SKM-1 (cell line): ENCODE measurements at regions not wholly inside any gene's neighbourhood (a gene's known extent, or its start where the extent isn't known, plus 50 kb on each side); places are given as distances from the start of the nearest gene placed in this dataset.
"Not testable (repeated sequence)": the region's sequence is repeated elsewhere in the genome, so short reads cannot be mapped to it uniquely, and the experiment has no call there.

Experiments used
- DNase-seq: peaks from one replicate; lab custom pipeline; 2025; ENCODE audit not compliant: unreplicated experiment; lab: John Stamatoyannopoulos, UW

DNA sequence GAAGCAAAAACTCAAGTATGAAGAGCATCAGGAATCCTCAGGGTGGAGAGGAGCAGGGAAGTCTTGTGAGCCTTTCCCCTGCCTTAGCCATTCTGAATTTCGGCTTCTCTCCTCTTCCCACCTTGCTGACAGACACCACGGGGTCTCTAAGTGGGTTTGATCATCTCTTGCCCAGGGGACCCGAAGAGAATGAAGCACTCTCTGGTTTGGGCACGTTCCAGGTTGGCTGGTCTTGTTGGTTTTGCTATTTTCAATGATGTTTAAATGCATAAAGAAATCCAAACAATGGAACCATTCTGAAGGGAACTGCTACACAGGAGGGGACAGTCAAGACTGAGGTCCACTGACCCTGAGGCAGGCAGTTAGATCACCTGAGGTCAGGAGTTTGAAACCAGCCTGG lies 131.7 kb downstream of the PXDC1 start:
- DNase-seq, result no peak

DNA sequence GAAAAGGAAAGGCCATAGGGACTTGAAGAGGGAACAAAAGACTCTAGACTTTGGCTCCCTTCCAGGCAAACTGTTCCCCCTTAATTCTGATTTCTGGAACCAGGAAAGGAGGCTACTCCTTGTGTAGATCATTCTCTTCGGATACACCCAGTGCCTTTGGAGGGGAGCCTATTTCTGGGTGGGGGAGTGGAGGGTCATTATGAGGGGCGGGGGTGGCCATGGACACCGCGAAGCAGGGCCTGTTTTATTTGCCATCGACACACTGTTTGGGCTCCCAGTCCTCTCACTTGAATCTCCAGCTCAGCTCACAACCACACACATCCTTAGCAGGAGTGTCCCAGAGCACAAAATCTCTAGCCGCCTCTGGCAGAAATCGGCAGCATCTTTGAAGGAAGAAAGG lies 132.3 kb downstream of the PXDC1 start:
- no peak for DNase-seq

GRCh38 chr6:3618642-3619041 lies 132.9 kb downstream of the PXDC1 start:
- no peak for DNase-seq

DNA sequence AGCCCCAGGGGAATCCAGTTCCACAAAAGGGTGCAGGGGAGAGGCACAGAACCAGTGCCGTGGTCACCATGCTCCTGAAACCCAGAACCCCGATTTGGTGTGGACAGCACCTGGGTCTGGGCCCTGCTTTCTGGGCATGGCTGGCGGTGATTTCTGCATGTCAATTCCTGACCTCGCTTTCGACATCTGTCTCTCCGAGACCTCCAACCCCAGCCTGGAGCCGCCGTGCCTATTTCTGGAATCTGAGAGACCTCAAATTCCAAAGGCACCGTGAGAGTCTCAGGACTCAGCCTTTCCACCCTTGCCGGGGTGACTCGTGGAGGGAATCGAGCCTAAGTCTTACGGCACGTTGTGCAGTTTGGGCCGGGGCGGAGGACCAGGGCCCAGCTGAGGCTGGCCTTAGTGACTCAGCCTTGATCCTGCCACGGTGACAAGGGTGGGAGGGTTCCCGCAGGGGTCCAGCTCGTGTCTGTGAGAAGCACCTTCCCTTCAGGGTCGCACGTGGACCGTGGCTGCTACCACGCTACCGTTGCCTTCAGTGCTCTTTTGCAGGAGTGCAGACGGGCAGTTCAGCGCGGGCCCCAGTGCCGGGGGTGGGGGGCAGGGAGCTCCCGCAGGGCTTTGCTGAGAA lies 133.7 kb downstream of the PXDC1 start:
- no peak for DNase-seq

- DNase-seq, result no peak
Measured at GRCh38 chr6:3617192-3617631, 134.3 kb downstream of the PXDC1 start.

DNA sequence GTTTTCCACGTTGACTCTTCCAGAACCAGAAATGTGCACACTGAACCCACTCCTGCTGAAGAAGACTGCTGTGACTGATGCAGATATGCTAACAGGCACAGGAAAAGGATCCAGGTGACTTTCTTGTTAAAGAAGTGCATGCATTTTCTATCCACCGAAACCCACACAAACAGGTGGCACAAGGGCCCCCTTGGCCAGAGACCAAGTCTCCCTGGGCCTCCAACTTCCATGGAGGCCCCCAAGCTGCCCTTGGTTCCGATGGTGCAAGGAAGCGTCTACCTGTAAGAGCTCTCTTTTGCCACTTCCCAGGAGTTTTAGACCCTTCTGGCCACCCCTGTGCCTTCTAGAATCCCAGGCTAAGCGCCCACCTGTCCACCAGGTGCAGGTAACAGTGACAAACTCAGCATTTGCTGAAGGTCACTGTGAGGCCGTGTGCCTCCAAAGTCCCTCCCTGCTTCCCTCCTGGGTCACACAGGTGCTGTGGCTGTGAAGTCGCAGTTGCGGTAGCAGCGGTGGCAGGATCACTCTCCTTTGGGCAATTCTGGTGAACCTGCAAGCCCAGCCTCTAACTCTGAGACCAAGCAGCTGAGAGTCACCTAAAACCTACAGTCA lies 134.8 kb downstream of the PXDC1 start:
- no peak for DNase-seq

GRCh38 chr6:3615391-3616380 lies 135.8 kb downstream of the PXDC1 start:
- DNase-seq, result no peak

DNA sequence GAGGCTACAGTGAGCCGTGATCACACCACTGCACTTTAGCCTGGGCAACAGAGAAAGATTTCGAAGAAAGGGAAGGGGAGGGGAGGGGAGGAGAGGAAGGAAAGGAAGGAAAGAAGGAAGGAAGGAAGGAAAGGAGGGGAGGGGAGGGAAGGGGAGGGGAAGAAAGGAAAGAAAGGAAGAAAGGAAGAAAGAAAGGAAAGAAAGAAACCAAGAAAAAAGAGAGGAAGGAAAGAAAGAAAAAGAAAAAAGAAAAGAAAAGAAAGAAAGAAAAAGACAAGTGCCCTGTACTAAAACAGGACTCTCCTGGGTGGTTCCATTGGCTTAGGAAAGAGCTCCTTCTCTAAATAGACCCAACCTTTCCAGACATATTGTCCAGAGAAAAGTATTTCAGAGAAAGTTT lies 136.6 kb downstream of the PXDC1 start:
- no peak for DNase-seq

DNA sequence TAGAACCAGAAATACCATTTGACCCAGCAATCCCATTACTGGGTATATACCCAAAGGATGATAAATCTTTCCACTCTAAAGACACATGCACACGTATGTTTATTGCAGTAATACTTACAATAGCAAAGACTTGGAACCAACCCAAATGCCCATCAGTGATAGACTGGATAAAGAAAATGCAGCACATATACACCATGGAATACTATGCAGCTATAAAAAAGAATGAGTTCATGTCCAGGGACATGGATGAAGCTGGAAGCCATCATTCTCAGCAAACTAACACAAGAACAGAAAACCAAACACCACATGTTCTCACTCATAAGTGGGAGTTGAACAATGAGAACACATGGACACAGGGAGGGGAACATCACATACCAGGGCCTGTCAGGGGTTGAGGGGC lies 137.9 kb downstream of the PXDC1 start:
- not testable (repeated sequence) for DNase-seq

- no peak for DNase-seq
Measured at GRCh38 chr6:3612341-3613041, 139.0 kb downstream of the PXDC1 start.

DNA sequence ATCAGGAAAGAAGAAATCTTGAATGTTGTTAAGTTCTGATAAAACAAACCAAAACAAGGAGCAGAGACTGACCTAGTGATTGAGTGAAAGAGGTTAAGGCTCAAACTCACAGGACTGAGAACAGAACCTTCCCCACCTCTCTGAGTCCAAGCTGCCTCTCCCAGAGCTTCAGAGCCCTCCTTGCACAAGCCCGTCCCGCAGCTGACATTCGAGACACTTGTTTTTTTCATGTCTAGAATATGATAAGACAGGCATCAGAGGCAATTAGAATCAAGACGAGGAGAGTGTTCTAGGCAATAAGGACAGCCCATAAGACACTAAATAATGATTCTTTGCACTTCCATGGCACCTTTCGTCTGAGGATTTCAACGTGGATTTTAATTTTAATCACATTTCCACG lies 140.6 kb downstream of the PXDC1 start:
- DNase-seq, result no peak

GRCh38 chr6:3610206-3610605 lies 141.3 kb downstream of the PXDC1 start:
- DNase-seq, result no peak

GRCh38 chr6:3609388-3609787 lies 142.1 kb downstream of the PXDC1 start:
- no peak for DNase-seq

- no peak for DNase-seq
Measured at GRCh38 chr6:3608159-3608558, 143.4 kb downstream of the PXDC1 start.

GRCh38 chr6:3607599-3607998 lies 143.9 kb downstream of the PXDC1 start:
- DNase-seq, result no peak

- no peak for DNase-seq
Measured at GRCh38 chr6:3607171-3607570, 144.3 kb downstream of the PXDC1 start.

DNA sequence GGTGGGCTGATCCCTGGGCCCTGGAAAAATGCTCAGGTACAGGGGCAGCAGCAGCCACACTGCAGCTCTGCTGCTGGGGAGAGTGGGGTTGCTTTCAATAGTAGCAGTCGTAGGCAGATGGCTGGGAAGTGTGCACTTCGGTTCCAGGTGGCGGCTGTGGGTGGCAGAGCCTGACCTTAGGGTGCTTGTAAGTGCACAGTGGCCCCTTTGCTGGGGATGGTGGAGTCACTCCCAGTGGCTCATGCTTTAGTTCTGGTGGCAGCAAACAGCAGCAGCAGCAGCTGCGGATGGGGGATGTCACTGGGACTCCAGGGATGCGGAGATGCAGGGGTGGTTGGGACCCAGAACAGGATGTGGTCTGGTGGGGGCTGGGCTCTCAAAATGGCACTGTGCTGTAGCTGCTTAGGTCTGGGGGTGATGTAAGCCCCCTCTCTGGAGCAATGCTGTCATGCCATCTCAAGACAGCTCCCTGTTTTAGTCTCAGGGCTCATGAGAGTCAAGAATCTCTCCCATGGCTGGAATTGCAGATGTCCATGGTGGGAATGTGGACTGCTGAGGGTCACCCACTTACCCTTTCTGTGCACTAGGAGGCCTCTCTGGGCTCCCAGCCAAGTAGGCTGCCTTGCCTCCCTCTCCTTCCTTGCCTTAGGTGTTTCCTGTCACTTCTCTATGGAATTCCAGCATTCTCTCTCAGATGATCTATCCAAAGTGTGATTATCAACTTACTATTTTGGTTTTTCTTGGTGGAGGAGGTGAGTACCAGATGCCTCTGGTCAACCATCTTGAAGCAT lies 146.7 kb upstream of the SLC22A23 start:
- no peak for DNase-seq

DNA sequence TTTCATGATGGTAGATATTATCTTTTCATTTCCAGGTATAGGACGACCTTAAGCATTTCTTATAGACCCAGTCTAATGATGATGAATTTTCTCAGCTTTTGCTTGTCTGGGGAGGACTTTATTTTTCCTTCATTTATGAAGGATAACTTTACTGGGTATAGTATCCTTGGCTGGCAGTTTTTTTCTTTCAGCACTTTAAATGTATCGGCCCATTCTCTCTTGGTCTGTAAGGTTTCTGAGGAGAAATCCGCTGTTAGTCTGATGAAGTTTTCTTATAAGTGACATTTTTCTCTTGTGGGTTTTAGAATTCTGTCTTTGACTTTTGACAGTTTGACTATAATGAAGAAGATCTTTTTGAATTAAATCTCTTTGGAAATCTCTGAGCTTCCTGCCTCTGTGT lies 144.7 kb upstream of the SLC22A23 start:
- DNase-seq, result no peak

DNA sequence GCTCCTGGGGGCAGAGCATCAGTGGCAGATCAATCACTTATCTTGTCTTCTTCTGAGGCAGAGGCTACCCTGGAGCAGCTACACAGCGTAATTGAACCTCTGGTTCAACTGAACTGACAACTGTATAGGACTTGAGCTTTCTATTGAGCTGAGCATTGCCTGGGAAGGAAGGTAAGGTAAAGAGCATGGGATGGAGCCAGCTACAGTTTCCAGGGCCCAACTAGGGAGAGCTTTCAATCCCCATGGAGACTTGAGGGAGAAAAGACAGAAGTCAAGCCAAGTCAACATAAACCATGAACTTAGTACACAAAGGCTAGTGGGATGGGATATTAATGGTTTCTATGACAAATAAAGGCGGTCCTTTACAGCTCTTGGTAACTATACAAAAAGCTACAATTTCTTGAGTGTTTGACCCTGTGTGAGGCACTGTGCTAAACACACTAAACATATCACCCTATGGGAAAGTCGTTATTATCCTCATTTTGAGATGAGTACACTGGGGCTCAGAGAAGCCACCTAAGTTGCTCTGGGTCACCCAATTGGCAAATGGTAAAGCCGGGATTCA lies 140.7 kb upstream of the SLC22A23 start:
- DNase-seq, result no peak

- DNase-seq, result no peak
Measured at GRCh38 chr6:3596766-3597165, 139.9 kb upstream of the SLC22A23 start.
